ENCODE measurements at regions not wholly inside any gene's neighbourhood (a gene's known extent, or its start where the extent isn't known, plus 50 kb on each side); places are given as distances from the start of the nearest gene placed in this dataset.

DNA sequence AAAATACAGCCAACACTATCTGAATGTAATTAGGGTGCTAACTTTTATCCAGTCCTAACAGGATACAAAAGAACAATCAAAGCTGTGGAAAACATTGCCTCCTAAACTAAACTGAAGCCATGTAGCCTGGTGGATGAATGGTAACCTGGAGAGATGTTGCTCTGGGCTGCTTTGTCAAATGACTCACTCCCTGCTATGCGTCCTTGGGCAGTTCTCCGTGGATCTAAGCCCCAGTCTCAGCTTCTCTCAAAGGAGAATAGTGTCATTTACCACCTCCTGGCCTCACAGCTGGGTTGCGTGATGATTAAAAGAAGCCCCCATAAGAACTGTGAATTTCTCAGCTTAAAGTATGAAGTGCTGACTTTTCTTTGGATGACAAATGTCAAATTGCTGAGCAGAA lies 203.7 kb downstream of the ICOS start:
- TF ChIP-seq CREB1 (CRISPR knock-in tag; IDR thresholded peaks at IDR 0.05; ENCODE audit: low read depth) (no peak), POLR2AphosphoS5 (IDR thresholded peaks at IDR 0.05; ENCODE audit: low read depth) (no peak), EZH2phosphoT487 (IDR thresholded peaks at IDR 0.05; ENCODE audit: unreplicated experiment) (no peak), EZH2 (IDR thresholded peaks at IDR 0.05; ENCODE audit: low read depth, unreplicated experiment) (no peak), JUNB (IDR thresholded peaks at IDR 0.05; ENCODE audit: unreplicated experiment) (no peak), STAT1 (IDR thresholded peaks at IDR 0.05; ENCODE audit: unreplicated experiment) (no peak), NANOG (IDR thresholded peaks at IDR 0.05; ENCODE audit: borderline replicate concordance) (no peak), ZNF331 (CRISPR knock-in tag; IDR thresholded peaks at IDR 0.05; ENCODE audit: low read depth) (no peak), ZNF114 (CRISPR knock-in tag; IDR thresholded peaks at IDR 0.05) (no peak)
- TF ChIP-seq, protein P1, sequence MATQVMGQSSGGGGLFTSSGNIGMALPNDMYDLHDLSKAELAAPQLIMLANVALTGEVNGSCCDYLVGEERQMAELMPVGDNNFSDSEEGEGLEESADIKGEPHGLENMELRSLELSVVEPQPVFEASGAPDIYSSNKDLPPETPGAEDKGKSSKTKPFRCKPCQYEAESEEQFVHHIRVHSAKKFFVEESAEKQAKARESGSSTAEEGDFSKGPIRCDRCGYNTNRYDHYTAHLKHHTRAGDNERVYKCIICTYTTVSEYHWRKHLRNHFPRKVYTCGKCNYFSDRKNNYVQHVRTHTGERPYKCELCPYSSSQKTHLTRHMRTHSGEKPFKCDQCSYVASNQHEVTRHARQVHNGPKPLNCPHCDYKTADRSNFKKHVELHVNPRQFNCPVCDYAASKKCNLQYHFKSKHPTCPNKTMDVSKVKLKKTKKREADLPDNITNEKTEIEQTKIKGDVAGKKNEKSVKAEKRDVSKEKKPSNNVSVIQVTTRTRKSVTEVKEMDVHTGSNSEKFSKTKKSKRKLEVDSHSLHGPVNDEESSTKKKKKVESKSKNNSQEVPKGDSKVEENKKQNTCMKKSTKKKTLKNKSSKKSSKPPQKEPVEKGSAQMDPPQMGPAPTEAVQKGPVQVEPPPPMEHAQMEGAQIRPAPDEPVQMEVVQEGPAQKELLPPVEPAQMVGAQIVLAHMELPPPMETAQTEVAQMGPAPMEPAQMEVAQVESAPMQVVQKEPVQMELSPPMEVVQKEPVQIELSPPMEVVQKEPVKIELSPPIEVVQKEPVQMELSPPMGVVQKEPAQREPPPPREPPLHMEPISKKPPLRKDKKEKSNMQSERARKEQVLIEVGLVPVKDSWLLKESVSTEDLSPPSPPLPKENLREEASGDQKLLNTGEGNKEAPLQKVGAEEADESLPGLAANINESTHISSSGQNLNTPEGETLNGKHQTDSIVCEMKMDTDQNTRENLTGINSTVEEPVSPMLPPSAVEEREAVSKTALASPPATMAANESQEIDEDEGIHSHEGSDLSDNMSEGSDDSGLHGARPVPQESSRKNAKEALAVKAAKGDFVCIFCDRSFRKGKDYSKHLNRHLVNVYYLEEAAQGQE (IDR thresholded peaks at IDR 0.05; ENCODE audit: unreplicated experiment) = no peak
- TF ChIP-seq, protein P2, sequence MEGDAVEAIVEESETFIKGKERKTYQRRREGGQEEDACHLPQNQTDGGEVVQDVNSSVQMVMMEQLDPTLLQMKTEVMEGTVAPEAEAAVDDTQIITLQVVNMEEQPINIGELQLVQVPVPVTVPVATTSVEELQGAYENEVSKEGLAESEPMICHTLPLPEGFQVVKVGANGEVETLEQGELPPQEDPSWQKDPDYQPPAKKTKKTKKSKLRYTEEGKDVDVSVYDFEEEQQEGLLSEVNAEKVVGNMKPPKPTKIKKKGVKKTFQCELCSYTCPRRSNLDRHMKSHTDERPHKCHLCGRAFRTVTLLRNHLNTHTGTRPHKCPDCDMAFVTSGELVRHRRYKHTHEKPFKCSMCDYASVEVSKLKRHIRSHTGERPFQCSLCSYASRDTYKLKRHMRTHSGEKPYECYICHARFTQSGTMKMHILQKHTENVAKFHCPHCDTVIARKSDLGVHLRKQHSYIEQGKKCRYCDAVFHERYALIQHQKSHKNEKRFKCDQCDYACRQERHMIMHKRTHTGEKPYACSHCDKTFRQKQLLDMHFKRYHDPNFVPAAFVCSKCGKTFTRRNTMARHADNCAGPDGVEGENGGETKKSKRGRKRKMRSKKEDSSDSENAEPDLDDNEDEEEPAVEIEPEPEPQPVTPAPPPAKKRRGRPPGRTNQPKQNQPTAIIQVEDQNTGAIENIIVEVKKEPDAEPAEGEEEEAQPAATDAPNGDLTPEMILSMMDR (conservative IDR thresholded peaks at IDR 0.05; ENCODE audit: low read depth in 2 of 2) = no peak
- TF ChIP-seq, protein P3, sequence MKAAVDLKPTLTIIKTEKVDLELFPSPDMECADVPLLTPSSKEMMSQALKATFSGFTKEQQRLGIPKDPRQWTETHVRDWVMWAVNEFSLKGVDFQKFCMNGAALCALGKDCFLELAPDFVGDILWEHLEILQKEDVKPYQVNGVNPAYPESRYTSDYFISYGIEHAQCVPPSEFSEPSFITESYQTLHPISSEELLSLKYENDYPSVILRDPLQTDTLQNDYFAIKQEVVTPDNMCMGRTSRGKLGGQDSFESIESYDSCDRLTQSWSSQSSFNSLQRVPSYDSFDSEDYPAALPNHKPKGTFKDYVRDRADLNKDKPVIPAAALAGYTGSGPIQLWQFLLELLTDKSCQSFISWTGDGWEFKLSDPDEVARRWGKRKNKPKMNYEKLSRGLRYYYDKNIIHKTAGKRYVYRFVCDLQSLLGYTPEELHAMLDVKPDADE (IDR thresholded peaks at IDR 0.05) = no peak

All from GM23338 (cell line).